Esophagus muscularis mucosa (tissue), 4 donors: ENCODE measurements at regions not wholly inside any gene's neighbourhood (a gene's known extent, or its start where the extent isn't known, plus 50 kb on each side); places are given as distances from the start of the nearest gene placed in this dataset.

Experiments used
- DNase-seq: peaks from one replicate; pipeline ENCODE4 v3.0.0-alpha.2; 2017; ENCODE audit errors: extremely low spot score
- H3K27ac ChIP-seq, 4 donors: fragments of 200-600 bp; sonication (generic); replicated peaks in 1 of 4; 1 replicate in 3 of 4; 2 replicates in 1 of 4; pipeline ENCODE4 v1.5.1; 2016 to 2019; ENCODE audit warnings: mild to moderate bottlenecking in 1 of 4
- H3K27me3 ChIP-seq, 4 donors: fragments of 200-600 bp; sonication (generic); one replicate each; pipeline versions ENCODE4 v1.5.1 to v1.6.0; 2016 to 2019
- H3K36me3 ChIP-seq, 4 donors: fragments of 200-600 bp; sonication (generic); one replicate each; pipeline ENCODE4 v1.5.1; 2016 to 2019
- H3K4me1 ChIP-seq, 4 donors: fragments of 200-600 bp; sonication (generic); one replicate each; pipeline ENCODE4 v1.5.1; 2016 to 2019
- H3K4me3 ChIP-seq, 4 donors: fragments of 200-600 bp; sonication (generic); 1 replicate in 2 of 4; 2 replicates in 2 of 4; pipeline ENCODE4 v1.5.1; 2016 to 2019; ENCODE audit warnings: mild to moderate bottlenecking in 4 of 4, moderate library complexity in 1 of 4
- H3K9me3 ChIP-seq, 4 donors: fragments of 200-600 bp; sonication (generic); 1 replicate in 3 of 4; 2 replicates in 1 of 4; pipeline ENCODE4 v1.5.1; 2016 to 2019
- CTCF ChIP-seq, 3 experiments: fragments of 200-600 bp in 2 of 3; fragments of 450-650 bp in 1 of 3; sonication (generic) in 2 of 3; IDR thresholded peaks; one replicate each; pipeline ENCODE4 v1.5.1; 2017 to 2019; ENCODE audit warnings: antibody characterized with exemption in 3 of 3, mild to moderate bottlenecking in 2 of 3, moderate library complexity in 1 of 3
- EP300 ChIP-seq: sonication (generic); formaldehyde crosslinking; IDR thresholded peaks from one replicate; pipeline ENCODE4 v1.6.1; 2017; ENCODE audit warnings: antibody characterized with exemption
- POLR2A ChIP-seq: fragments of 450-650 bp; IDR thresholded peaks from one replicate; pipeline ENCODE4 v1.6.1; 2017; ENCODE audit warnings: antibody characterized with exemption, moderate library complexity, mild to moderate bottlenecking, low read depth
- POLR2AphosphoS5 ChIP-seq, 2 donors: sonication (generic); formaldehyde crosslinking; IDR thresholded peaks; one replicate each; pipeline ENCODE4 v1.6.1; 2017; ENCODE audit warnings: antibody characterized with exemption in 2 of 2
- WGBS: methylation state at CpG from one replicate; pipeline ENCODE4 v1.1.5; 2018; 5-methylcytosine and 5-hydroxymethylcytosine counted together
- intact Hi-C: fragments of 100-400 bp; cut with DNase I; formaldehyde crosslinking; loops from one replicate; pipeline ENCODE4 v1.15.1; 2023

- TF ChIP-seq CTCF (IDR thresholded peaks at IDR 0.05) (no peak), POLR2A (no peak), EP300 (no peak), POLR2AphosphoS5 (IDR thresholded peaks at IDR 0.05) (no peak)
- Histone ChIP-seq H3K9me3 (no peaks in the 10 kb centered on the region), H3K4me3 (no peak overlapping the region), H3K27ac (no peak overlapping the region), H3K27me3 (no peaks in the 10 kb centered on the region), H3K4me1 (no peaks in the 10 kb centered on the region), H3K36me3 (no peaks in the 10 kb centered on the region)
- 80% methylated on average over 5 of the region's 5 CpGs for WGBS
- intact Hi-C loops, result no loop called here
- no peak for DNase-seq
Measured at GRCh38 chr2:52512760-52513159, 1254.8 kb upstream of the CHAC2 start.

- intact Hi-C loops, result no loop called here
- no peaks in the 10 kb centered on the region for H3K36me3 ChIP-seq
- no peak for TF ChIP-seq EP300
- 75% methylated on average over 1 of the region's 1 CpG for WGBS
- no peak for DNase-seq
- no peaks in the 10 kb centered on the region for H3K4me1 ChIP-seq
- no peaks in the 10 kb centered on the region for H3K9me3 ChIP-seq
- no peak overlapping the region for H3K4me3 ChIP-seq
- no peaks in the 10 kb centered on the region for H3K27me3 ChIP-seq
- no peak overlapping the region for H3K27ac ChIP-seq
Measured at GRCh38 chr2:52510432-52510831, 1257.2 kb upstream of the CHAC2 start.

- intact Hi-C loops, result no loop called here
- WGBS, result 66% methylated on average over 2 of the region's 2 CpGs
- no peak for DNase-seq
Measured at GRCh38 chr2:52502476-52502860, 1265.1 kb upstream of the CHAC2 start.

GRCh38 chr2:52501715-52502475, 1265.7 kb upstream of the CHAC2 start:
- Histone ChIP-seq H3K4me1 (no peaks in the 10 kb centered on the region), H3K27ac (no peak overlapping the region), H3K4me3 (no peak overlapping the region), H3K36me3 (no peaks in the 10 kb centered on the region), H3K27me3 (no peaks in the 10 kb centered on the region), H3K9me3 (no peaks in the 10 kb centered on the region)
- intact Hi-C loops, result no loop called here
- no peak for DNase-seq
- TF ChIP-seq EP300 (no peak), CTCF (IDR thresholded peaks at IDR 0.05) (no peak), POLR2A (no peak), POLR2AphosphoS5 (IDR thresholded peaks at IDR 0.05) (no peak)
- WGBS, result 70% methylated on average over 2 of the region's 2 CpGs

More at GRCh38 chr2:52502476-52502860, 1265.1 kb upstream of the CHAC2 start:
- H3K27ac ChIP-seq, result no peak overlapping the region
- H3K4me1 ChIP-seq, result no peaks in the 10 kb centered on the region
- H3K36me3 ChIP-seq, result no peaks in the 10 kb centered on the region
- TF ChIP-seq EP300, result no peak
- TF ChIP-seq CTCF (IDR thresholded peaks at IDR 0.05), result no peak
- TF ChIP-seq POLR2A, result no peak
- no peak for TF ChIP-seq POLR2AphosphoS5 (IDR thresholded peaks at IDR 0.05)
- no peaks in the 10 kb centered on the region for H3K27me3 ChIP-seq
- H3K4me3 ChIP-seq, result no peak overlapping the region
- no peaks in the 10 kb centered on the region for H3K9me3 ChIP-seq

- no peaks in the 10 kb centered on the region for H3K4me1 ChIP-seq
- no peaks in the 10 kb centered on the region for H3K9me3 ChIP-seq
- no peaks in the 10 kb centered on the region for H3K27me3 ChIP-seq
- no peak for TF ChIP-seq CTCF (IDR thresholded peaks at IDR 0.05)
- TF ChIP-seq POLR2AphosphoS5 (IDR thresholded peaks at IDR 0.05), result no peak
- no peak for TF ChIP-seq POLR2A
- 71% methylated on average over 2 of the region's 2 CpGs for WGBS
- no peak for DNase-seq
- H3K36me3 ChIP-seq, result no peaks in the 10 kb centered on the region
- no peak overlapping the region for H3K4me3 ChIP-seq
- no peak overlapping the region for H3K27ac ChIP-seq
- intact Hi-C loops, result no loop called here
Measured at GRCh38 chr2:52500561-52500960, 1267.0 kb upstream of the CHAC2 start.
